ENCODE measurements at regions not wholly inside any gene's neighbourhood (a gene's known extent, or its start where the extent isn't known, plus 50 kb on each side); places are given as distances from the start of the nearest gene placed in this dataset.
"Not testable (repeated sequence)": the region's sequence is repeated elsewhere in the genome, so short reads cannot be mapped to it uniquely, and the experiment has no call there.

- ChIA-PET CTCF (no interaction called here), POLR2A (no interaction called here)
Observed at GRCh38 chr16:27600381-27600780, 50.4 kb downstream of the KATNIP start.

- POLR2A ChIA-PET = no interaction called here
- CTCF ChIA-PET = interaction anchor here (0.6 kb wide), 1 partner anchor 63 kb away, joined by 7 read pairs; no protein-coding TSS in a partner anchor
Observed at GRCh38 chr16:27602103-27602502, 52.2 kb downstream of the KATNIP start.

GRCh38 chr16:27605500-27606106, 55.7 kb downstream of the KATNIP start:
- CTCF ChIA-PET = interaction anchor here (1.0 to 1.4 kb wide), 2 partner anchors 8 to 15 kb away, joined by 3 read pairs; no protein-coding TSS in a partner anchor
- POLR2A ChIA-PET = not testable (repeated sequence)

- POLR2A ChIA-PET = no interaction called here
- CTCF ChIA-PET = no interaction called here
Observed at GRCh38 chr16:27611340-27611739, 61.4 kb downstream of the KATNIP start.

- ChIA-PET CTCF (no interaction called here), POLR2A (no interaction called here)
Observed at GRCh38 chr16:27613238-27613791, 63.4 kb downstream of the KATNIP start.

GRCh38 chr16:27617665-27618064, 67.7 kb downstream of the KATNIP start:
- ChIA-PET POLR2A (no interaction called here), CTCF (no interaction called here)

GRCh38 chr16:27618165-27618564, 68.2 kb downstream of the KATNIP start:
- POLR2A ChIA-PET = no interaction called here
- CTCF ChIA-PET = no interaction called here

- POLR2A ChIA-PET = no interaction called here
- CTCF ChIA-PET = no interaction called here
Observed at GRCh38 chr16:27618606-27619327, 68.8 kb downstream of the KATNIP start.

- ChIA-PET POLR2A (no interaction called here), CTCF (interaction anchor here (1.0 kb wide), 1 partner anchor 16 kb away, joined by 3 read pairs; no protein-coding TSS in a partner anchor)
Observed at GRCh38 chr16:27620541-27620940, 70.6 kb downstream of the KATNIP start.

- ChIA-PET POLR2A (no interaction called here), CTCF (no interaction called here)
Observed at GRCh38 chr16:27624154-27625049, 74.5 kb downstream of the KATNIP start.

GRCh38 chr16:27625050-27625697, 75.2 kb downstream of the KATNIP start:
- CTCF ChIA-PET = no interaction called here
- POLR2A ChIA-PET = no interaction called here

GRCh38 chr16:27627136-27627535, 77.2 kb downstream of the KATNIP start:
- ChIA-PET CTCF (interaction anchor here (0.7 kb wide), 1 partner anchor 184 kb away, joined by 3 read pairs; no protein-coding TSS in a partner anchor), POLR2A (no interaction called here)

- ChIA-PET POLR2A (interaction anchor here (0.7 kb wide), 1 partner anchor 39 kb away, joined by 3 read pairs; no protein-coding TSS in a partner anchor), CTCF (interaction anchor here (0.6 to 0.7 kb wide), 2 partner anchors 19 to 344 kb away, joined by 3 to 5 read pairs; no protein-coding TSS in a partner anchor)
Observed at GRCh38 chr16:27628241-27628942, 78.4 kb downstream of the KATNIP start.

- ChIA-PET CTCF (interaction anchor here (0.7 kb wide), 1 partner anchor 343 kb away, joined by 5 read pairs; no protein-coding TSS in a partner anchor), POLR2A (interaction anchor here (0.7 kb wide), 1 partner anchor 40 kb away, joined by 3 read pairs; no protein-coding TSS in a partner anchor)
Observed at GRCh38 chr16:27628943-27629462, 79.1 kb downstream of the KATNIP start.

GRCh38 chr16:27632216-27632615, 82.3 kb downstream of the KATNIP start:
- CTCF ChIA-PET = no interaction called here
- POLR2A ChIA-PET = no interaction called here

- ChIA-PET CTCF (no interaction called here), POLR2A (no interaction called here)
Observed at GRCh38 chr16:27633221-27633620, 83.3 kb downstream of the KATNIP start.

GRCh38 chr16:27633721-27634120, 83.8 kb downstream of the KATNIP start:
- POLR2A ChIA-PET = no interaction called here
- CTCF ChIA-PET = no interaction called here

- ChIA-PET POLR2A (no interaction called here), CTCF (no interaction called here)
Observed at GRCh38 chr16:27634779-27635178, 84.8 kb downstream of the KATNIP start.
